H9 (cell line): ENCODE measurements at regions not wholly inside any gene's neighbourhood (a gene's known extent, or its start where the extent isn't known, plus 50 kb on each side); places are given as distances from the start of the nearest gene placed in this dataset.

Experiments
- DNase-seq: peaks from one replicate; pipeline ENCODE4 v3.0.0-alpha.2; 2017
- H2AFZ ChIP-seq: one replicate; pipeline ENCODE4 v1.6.1; 2013; ENCODE audit warnings: mild to moderate bottlenecking, low read length, control low read depth, moderate library complexity
- H2AK5ac ChIP-seq: 2 replicates; pipeline ENCODE4 v1.6.1; 2013; ENCODE audit warnings: low read length, control low read depth, mixed read lengths; ENCODE audit not compliant: insufficient read length
- H2BK120ac ChIP-seq: one replicate; pipeline ENCODE4 v1.6.1; 2013; ENCODE audit warnings: low read depth, mild to moderate bottlenecking, low read length, control low read depth, inconsistent platforms; ENCODE audit not compliant: poor library complexity, severe bottlenecking
- H2BK12ac ChIP-seq: 2 replicates; pipeline ENCODE4 v1.6.1; 2013; ENCODE audit warnings: low read length, control low read depth, mixed read lengths, low read depth; ENCODE audit not compliant: insufficient read length
- H2BK15ac ChIP-seq: 2 replicates; pipeline ENCODE4 v1.6.1; 2013; ENCODE audit warnings: low read depth, low read length, control low read depth
- H2BK20ac ChIP-seq: one replicate; pipeline ENCODE4 v1.6.1; 2013; ENCODE audit warnings: low read depth, mild to moderate bottlenecking, low read length, control low read depth, inconsistent platforms; ENCODE audit not compliant: poor library complexity, severe bottlenecking
- H2BK5ac ChIP-seq: 2 replicates; pipeline ENCODE4 v1.6.1; 2013; ENCODE audit warnings: low read length, control low read depth, mixed read lengths; ENCODE audit not compliant: insufficient read length
- H3K14ac ChIP-seq: 2 replicates; pipeline ENCODE4 v1.6.1; 2013; ENCODE audit warnings: low read length, control low read depth; ENCODE audit not compliant: insufficient read depth
- H3K18ac ChIP-seq: 2 replicates; pipeline ENCODE4 v1.6.1; 2013; ENCODE audit warnings: low read depth, mild to moderate bottlenecking, mixed read lengths, low read length, control low read depth; ENCODE audit not compliant: insufficient read length
- H3K23ac ChIP-seq: 2 replicates; pipeline ENCODE4 v1.6.1; 2013; ENCODE audit warnings: low read length, control low read depth, mixed read lengths, low read depth; ENCODE audit not compliant: insufficient read length
- H3K23me2 ChIP-seq: 2 replicates; pipeline ENCODE4 v1.6.1; 2013; ENCODE audit warnings: low read depth, mild to moderate bottlenecking, mixed read lengths, low read length, control low read depth; ENCODE audit not compliant: insufficient read length, poor library complexity, severe bottlenecking
- H3K27ac ChIP-seq: 2 replicates; pipeline ENCODE4 v1.5.1; 2013; ENCODE audit warnings: low read length, control low read depth, mixed read lengths, low read depth; ENCODE audit not compliant: insufficient read length
- H3K27me3 ChIP-seq: 2 replicates; pipeline ENCODE4 v1.6.1; 2013; ENCODE audit warnings: low read length, control low read depth, inconsistent platforms; ENCODE audit not compliant: insufficient read depth
- H3K4ac ChIP-seq: 2 replicates; pipeline ENCODE4 v1.6.1; 2013; ENCODE audit warnings: low read depth, mild to moderate bottlenecking, control low read depth, inconsistent platforms, low read length, moderate library complexity
- H3K4me1 ChIP-seq: 2 replicates; pipeline ENCODE4 v1.6.1; 2013; ENCODE audit warnings: low read length, control low read depth, inconsistent platforms; ENCODE audit not compliant: insufficient read depth
- H3K4me2 ChIP-seq: 2 replicates; pipeline ENCODE4 v1.6.1; 2013; ENCODE audit warnings: low read length, control low read depth, mixed read lengths; ENCODE audit not compliant: insufficient read length, insufficient read depth
- H3K56ac ChIP-seq: 2 replicates; pipeline ENCODE4 v1.6.1; 2013; ENCODE audit warnings: low read depth, mild to moderate bottlenecking, mixed read lengths, low read length, control low read depth; ENCODE audit not compliant: insufficient read length
- H3K79me1 ChIP-seq: 2 replicates; pipeline ENCODE4 v1.6.1; 2013; ENCODE audit warnings: low read depth, mild to moderate bottlenecking, moderate library complexity, low read length, control low read depth, inconsistent platforms; ENCODE audit not compliant: insufficient read depth, poor library complexity, severe bottlenecking
- H3K79me2 ChIP-seq: 2 replicates; pipeline ENCODE4 v1.6.1; 2013; ENCODE audit warnings: low read length, control low read depth, inconsistent platforms; ENCODE audit not compliant: insufficient read depth
- H3K9ac ChIP-seq: 2 replicates; pipeline ENCODE4 v1.6.1; 2013; ENCODE audit warnings: low read length, control low read depth, mixed read lengths; ENCODE audit not compliant: insufficient read length; ENCODE audit errors: extremely low read depth
- H3K9me3 ChIP-seq: one replicate; pipeline ENCODE4 v1.6.1; 2013; ENCODE audit warnings: low read depth, low read length, inconsistent platforms; ENCODE audit not compliant: control insufficient read depth
- H3T11ph ChIP-seq: one replicate; pipeline ENCODE4 v1.6.1; 2013; ENCODE audit warnings: mild to moderate bottlenecking, low read length, control low read depth, inconsistent platforms
- H4K20me1 ChIP-seq: one replicate; pipeline ENCODE4 v1.6.1; 2013; ENCODE audit not compliant: control insufficient read depth, insufficient read length, insufficient read depth
- H4K5ac ChIP-seq: 2 replicates; pipeline ENCODE4 v1.6.1; 2013; ENCODE audit warnings: low read depth, mild to moderate bottlenecking, mixed read lengths, low read length, control low read depth; ENCODE audit not compliant: insufficient read length
- H4K8ac ChIP-seq: replicated peaks from 2 replicates; pipeline ENCODE4 v1.6.1; 2013; ENCODE audit warnings: low read length, control low read depth, mixed read lengths, low read depth; ENCODE audit not compliant: insufficient read length
- H4K91ac ChIP-seq: 2 replicates; pipeline ENCODE4 v1.6.1; 2013; ENCODE audit warnings: low read depth, mild to moderate bottlenecking, moderate library complexity, mixed read lengths, low read length, control low read depth; ENCODE audit not compliant: insufficient read length
- H3K27ac Mint-ChIP-seq, 3 experiments: 2 replicates in 2 of 3; 3 replicates in 1 of 3; pipeline ENCODE4 v1.8.0; 2020 to 2021; ENCODE audit warnings: mixed read lengths in 3 of 3, mild to moderate bottlenecking in 1 of 3, moderate library complexity in 1 of 3
- H3K27me3 Mint-ChIP-seq: 2 replicates; pipeline ENCODE4 v1.8.0; 2021; ENCODE audit warnings: low read depth, mild to moderate bottlenecking, moderate library complexity, mixed read lengths
- H3K36me3 Mint-ChIP-seq, 3 experiments: 2 replicates in 2 of 3; 3 replicates in 1 of 3; pipeline ENCODE4 v1.8.0; 2020 to 2021; ENCODE audit warnings: low read depth in 3 of 3, mixed read lengths in 3 of 3; ENCODE audit not compliant: insufficient read depth in 1 of 3
- H3K4me1 Mint-ChIP-seq, 2 experiments: 2 replicates each; pipeline ENCODE4 v1.8.0; 2020; ENCODE audit warnings: mixed read lengths in 2 of 2
- H3K4me3 Mint-ChIP-seq, 2 experiments: 2 replicates in 1 of 2; 3 replicates in 1 of 2; pipeline ENCODE4 v1.8.0; 2020 to 2021; ENCODE audit warnings: mild to moderate bottlenecking in 2 of 2, mixed read lengths in 2 of 2, moderate library complexity in 1 of 2
- H3K9me3 Mint-ChIP-seq, 2 experiments: 2 replicates in 1 of 2; 3 replicates in 1 of 2; pipeline ENCODE4 v1.8.0; 2020; ENCODE audit warnings: mild to moderate bottlenecking in 2 of 2, mixed read lengths in 2 of 2, moderate library complexity in 1 of 2
- CTCF ChIP-seq: fragments of 200-600 bp; sonication (generic); conservative IDR thresholded peaks from 3 replicates; pipeline ENCODE4 v1.8.0; 2021; ENCODE audit warnings: antibody characterized with exemption, mild to moderate bottlenecking
- WGBS: extraction: QIAGEN DNeasy Blood & Tissue Kit; methylation state at CpG from one replicate; pipeline ENCODE4 v1.1.7; 2013; ENCODE audit warnings: missing lambda C conversion rate, low lambda C conversion rate, mixed read lengths; ENCODE audit not compliant: insufficient read length; ENCODE audit errors: extremely low coverage; 5-methylcytosine and 5-hydroxymethylcytosine counted together

- Histone ChIP-seq H3K9me3 (peaks cover 14% of the 10 kb centered on the region), H3K14ac (no peak overlapping the region), H3K4me1 (no peaks in the 10 kb centered on the region; the same call in 1 of the 2 replicates), H2BK15ac (no peak overlapping the region), H3K9ac (no peak overlapping the region), H3K18ac (no peak overlapping the region), H2BK120ac (no peak overlapping the region), H3K23ac (no peak overlapping the region), H3K56ac (no peak overlapping the region), H2AK5ac (no peak overlapping the region), H2BK20ac (no peak overlapping the region), H2BK5ac (no peak overlapping the region), H2AFZ (no peak overlapping the region), H4K5ac (no peak overlapping the region), H3K4me2 (no peak overlapping the region), H3K4ac (no peak overlapping the region), H2BK12ac (no peak overlapping the region), H4K8ac (no peak overlapping the region), H3K23me2 (no peaks in the 10 kb centered on the region), H3T11ph (no peak overlapping the region), H3K79me2 (no peaks in the 10 kb centered on the region), H4K91ac (no peak overlapping the region), H3K79me1 (no peaks in the 10 kb centered on the region), H3K27ac (no peak overlapping the region), H4K20me1 (no peaks in the 10 kb centered on the region), H3K27me3 (no peaks in the 10 kb centered on the region)
- Mint-ChIP-seq H3K4me1 (peaks cover 27 to 37% of the 10 kb centered on the region in 2 experiments), H3K27me3 (no peaks in the 10 kb centered on the region), H3K27ac (no peak overlapping the region), H3K4me3 (no peak overlapping the region), H3K9me3 (peaks cover 18 to 24% of the 10 kb centered on the region in 2 experiments), H3K36me3 (peaks cover 7 to 36% (median 17%) of the 10 kb centered on the region in 3 experiments)
- no peak; the same call in 2 of the 3 replicates for TF ChIP-seq CTCF
- no peak for DNase-seq
- no CpG with 5 or more reads among the region's 4 CpGs for WGBS
Measured at GRCh38 chr10:21160116-21160515, 263.0 kb upstream of the NEBL start.
